ENCODE measurements at regions not wholly inside any gene's neighbourhood (a gene's known extent, or its start where the extent isn't known, plus 50 kb on each side); places are given as distances from the start of the nearest gene placed in this dataset.

DNA sequence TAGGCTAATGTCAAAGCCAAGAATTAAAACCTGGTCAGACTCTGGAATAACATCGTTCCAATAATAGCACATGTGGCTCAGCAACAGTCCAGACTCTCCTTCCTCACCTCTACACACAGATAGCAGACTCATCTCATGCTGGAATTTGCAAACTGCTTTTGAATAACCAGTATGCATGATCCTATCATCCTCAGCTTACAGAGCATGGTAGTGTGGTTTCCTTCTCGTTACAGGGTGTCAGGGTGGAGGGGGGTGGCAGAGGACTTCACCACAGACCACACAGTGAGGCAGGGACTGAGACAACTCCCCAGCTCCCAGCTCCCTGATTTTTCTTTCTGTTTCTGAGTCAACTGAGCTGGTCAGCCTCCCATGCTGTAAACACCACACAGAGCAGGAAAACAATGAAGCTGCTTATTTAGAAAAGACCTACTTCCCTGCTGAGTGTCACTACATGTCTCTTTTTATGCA, 101.6 kb downstream of the RPL22L1 start (continued):
- TF ChIP-seq, protein P1, sequence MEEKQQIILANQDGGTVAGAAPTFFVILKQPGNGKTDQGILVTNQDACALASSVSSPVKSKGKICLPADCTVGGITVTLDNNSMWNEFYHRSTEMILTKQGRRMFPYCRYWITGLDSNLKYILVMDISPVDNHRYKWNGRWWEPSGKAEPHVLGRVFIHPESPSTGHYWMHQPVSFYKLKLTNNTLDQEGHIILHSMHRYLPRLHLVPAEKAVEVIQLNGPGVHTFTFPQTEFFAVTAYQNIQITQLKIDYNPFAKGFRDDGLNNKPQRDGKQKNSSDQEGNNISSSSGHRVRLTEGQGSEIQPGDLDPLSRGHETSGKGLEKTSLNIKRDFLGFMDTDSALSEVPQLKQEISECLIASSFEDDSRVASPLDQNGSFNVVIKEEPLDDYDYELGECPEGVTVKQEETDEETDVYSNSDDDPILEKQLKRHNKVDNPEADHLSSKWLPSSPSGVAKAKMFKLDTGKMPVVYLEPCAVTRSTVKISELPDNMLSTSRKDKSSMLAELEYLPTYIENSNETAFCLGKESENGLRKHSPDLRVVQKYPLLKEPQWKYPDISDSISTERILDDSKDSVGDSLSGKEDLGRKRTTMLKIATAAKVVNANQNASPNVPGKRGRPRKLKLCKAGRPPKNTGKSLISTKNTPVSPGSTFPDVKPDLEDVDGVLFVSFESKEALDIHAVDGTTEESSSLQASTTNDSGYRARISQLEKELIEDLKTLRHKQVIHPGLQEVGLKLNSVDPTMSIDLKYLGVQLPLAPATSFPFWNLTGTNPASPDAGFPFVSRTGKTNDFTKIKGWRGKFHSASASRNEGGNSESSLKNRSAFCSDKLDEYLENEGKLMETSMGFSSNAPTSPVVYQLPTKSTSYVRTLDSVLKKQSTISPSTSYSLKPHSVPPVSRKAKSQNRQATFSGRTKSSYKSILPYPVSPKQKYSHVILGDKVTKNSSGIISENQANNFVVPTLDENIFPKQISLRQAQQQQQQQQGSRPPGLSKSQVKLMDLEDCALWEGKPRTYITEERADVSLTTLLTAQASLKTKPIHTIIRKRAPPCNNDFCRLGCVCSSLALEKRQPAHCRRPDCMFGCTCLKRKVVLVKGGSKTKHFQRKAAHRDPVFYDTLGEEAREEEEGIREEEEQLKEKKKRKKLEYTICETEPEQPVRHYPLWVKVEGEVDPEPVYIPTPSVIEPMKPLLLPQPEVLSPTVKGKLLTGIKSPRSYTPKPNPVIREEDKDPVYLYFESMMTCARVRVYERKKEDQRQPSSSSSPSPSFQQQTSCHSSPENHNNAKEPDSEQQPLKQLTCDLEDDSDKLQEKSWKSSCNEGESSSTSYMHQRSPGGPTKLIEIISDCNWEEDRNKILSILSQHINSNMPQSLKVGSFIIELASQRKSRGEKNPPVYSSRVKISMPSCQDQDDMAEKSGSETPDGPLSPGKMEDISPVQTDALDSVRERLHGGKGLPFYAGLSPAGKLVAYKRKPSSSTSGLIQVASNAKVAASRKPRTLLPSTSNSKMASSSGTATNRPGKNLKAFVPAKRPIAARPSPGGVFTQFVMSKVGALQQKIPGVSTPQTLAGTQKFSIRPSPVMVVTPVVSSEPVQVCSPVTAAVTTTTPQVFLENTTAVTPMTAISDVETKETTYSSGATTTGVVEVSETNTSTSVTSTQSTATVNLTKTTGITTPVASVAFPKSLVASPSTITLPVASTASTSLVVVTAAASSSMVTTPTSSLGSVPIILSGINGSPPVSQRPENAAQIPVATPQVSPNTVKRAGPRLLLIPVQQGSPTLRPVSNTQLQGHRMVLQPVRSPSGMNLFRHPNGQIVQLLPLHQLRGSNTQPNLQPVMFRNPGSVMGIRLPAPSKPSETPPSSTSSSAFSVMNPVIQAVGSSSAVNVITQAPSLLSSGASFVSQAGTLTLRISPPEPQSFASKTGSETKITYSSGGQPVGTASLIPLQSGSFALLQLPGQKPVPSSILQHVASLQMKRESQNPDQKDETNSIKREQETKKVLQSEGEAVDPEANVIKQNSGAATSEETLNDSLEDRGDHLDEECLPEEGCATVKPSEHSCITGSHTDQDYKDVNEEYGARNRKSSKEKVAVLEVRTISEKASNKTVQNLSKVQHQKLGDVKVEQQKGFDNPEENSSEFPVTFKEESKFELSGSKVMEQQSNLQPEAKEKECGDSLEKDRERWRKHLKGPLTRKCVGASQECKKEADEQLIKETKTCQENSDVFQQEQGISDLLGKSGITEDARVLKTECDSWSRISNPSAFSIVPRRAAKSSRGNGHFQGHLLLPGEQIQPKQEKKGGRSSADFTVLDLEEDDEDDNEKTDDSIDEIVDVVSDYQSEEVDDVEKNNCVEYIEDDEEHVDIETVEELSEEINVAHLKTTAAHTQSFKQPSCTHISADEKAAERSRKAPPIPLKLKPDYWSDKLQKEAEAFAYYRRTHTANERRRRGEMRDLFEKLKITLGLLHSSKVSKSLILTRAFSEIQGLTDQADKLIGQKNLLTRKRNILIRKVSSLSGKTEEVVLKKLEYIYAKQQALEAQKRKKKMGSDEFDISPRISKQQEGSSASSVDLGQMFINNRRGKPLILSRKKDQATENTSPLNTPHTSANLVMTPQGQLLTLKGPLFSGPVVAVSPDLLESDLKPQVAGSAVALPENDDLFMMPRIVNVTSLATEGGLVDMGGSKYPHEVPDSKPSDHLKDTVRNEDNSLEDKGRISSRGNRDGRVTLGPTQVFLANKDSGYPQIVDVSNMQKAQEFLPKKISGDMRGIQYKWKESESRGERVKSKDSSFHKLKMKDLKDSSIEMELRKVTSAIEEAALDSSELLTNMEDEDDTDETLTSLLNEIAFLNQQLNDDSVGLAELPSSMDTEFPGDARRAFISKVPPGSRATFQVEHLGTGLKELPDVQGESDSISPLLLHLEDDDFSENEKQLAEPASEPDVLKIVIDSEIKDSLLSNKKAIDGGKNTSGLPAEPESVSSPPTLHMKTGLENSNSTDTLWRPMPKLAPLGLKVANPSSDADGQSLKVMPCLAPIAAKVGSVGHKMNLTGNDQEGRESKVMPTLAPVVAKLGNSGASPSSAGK (IDR thresholded peaks at IDR 0.05) = peak; percentile 55
- TF ChIP-seq CBX8 (IDR thresholded peaks at IDR 0.05; ENCODE audit: borderline replicate concordance, extremely low read depth, low read depth, low read length, poor library complexity, severe bottlenecking) (no peak), MED1 (CRISPR knock-in tag; IDR thresholded peaks at IDR 0.05; ENCODE audit: borderline replicate concordance) (no peak), ZNF778 (CRISPR knock-in tag; IDR thresholded peaks at IDR 0.05) (no peak), ZNF76 (CRISPR knock-in tag; IDR thresholded peaks at IDR 0.05; ENCODE audit: borderline replicate concordance) (0 out of 2 replicates have a peak, but pooled peaks have one; percentile 36), ZNF699 (CRISPR knock-in tag; IDR thresholded peaks at IDR 0.05; ENCODE audit: insufficient replicate concordance) (no peak), TAF15 (IDR thresholded peaks at IDR 0.05; ENCODE audit: low read depth, low read length) (no peak), ZNF184 (CRISPR knock-in tag; IDR thresholded peaks at IDR 0.05) (no peak), TCF7L2 (IDR thresholded peaks at IDR 0.05; ENCODE audit: low read depth, low read length) (no peak)
- TF ChIP-seq, protein P2, sequence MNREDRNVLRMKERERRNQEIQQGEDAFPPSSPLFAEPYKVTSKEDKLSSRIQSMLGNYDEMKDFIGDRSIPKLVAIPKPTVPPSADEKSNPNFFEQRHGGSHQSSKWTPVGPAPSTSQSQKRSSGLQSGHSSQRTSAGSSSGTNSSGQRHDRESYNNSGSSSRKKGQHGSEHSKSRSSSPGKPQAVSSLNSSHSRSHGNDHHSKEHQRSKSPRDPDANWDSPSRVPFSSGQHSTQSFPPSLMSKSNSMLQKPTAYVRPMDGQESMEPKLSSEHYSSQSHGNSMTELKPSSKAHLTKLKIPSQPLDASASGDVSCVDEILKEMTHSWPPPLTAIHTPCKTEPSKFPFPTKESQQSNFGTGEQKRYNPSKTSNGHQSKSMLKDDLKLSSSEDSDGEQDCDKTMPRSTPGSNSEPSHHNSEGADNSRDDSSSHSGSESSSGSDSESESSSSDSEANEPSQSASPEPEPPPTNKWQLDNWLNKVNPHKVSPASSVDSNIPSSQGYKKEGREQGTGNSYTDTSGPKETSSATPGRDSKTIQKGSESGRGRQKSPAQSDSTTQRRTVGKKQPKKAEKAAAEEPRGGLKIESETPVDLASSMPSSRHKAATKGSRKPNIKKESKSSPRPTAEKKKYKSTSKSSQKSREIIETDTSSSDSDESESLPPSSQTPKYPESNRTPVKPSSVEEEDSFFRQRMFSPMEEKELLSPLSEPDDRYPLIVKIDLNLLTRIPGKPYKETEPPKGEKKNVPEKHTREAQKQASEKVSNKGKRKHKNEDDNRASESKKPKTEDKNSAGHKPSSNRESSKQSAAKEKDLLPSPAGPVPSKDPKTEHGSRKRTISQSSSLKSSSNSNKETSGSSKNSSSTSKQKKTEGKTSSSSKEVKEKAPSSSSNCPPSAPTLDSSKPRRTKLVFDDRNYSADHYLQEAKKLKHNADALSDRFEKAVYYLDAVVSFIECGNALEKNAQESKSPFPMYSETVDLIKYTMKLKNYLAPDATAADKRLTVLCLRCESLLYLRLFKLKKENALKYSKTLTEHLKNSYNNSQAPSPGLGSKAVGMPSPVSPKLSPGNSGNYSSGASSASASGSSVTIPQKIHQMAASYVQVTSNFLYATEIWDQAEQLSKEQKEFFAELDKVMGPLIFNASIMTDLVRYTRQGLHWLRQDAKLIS (CRISPR knock-in tag; IDR thresholded peaks at IDR 0.05) = no peak
- TF ChIP-seq, protein P3, sequence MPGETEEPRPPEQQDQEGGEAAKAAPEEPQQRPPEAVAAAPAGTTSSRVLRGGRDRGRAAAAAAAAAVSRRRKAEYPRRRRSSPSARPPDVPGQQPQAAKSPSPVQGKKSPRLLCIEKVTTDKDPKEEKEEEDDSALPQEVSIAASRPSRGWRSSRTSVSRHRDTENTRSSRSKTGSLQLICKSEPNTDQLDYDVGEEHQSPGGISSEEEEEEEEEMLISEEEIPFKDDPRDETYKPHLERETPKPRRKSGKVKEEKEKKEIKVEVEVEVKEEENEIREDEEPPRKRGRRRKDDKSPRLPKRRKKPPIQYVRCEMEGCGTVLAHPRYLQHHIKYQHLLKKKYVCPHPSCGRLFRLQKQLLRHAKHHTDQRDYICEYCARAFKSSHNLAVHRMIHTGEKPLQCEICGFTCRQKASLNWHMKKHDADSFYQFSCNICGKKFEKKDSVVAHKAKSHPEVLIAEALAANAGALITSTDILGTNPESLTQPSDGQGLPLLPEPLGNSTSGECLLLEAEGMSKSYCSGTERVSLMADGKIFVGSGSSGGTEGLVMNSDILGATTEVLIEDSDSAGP (CRISPR knock-in tag; IDR thresholded peaks at IDR 0.05) = no peak

Measured in K562 (cell line).